Tibial nerve (tissue), 4 donors: ENCODE measurements at regions not wholly inside any gene's neighbourhood (a gene's known extent, or its start where the extent isn't known, plus 50 kb on each side); places are given as distances from the start of the nearest gene placed in this dataset.
"Not testable (repeated sequence)": the region's sequence is repeated elsewhere in the genome, so short reads cannot be mapped to it uniquely, and the experiment has no call there.

Source experiments
- DNase-seq, 2 donors: peaks; one replicate each; pipeline ENCODE4 v3.0.0-alpha.2; 2019; ENCODE audit warnings: low spot score in 2 of 2
- H3K27ac ChIP-seq, 4 donors: fragments of 200-600 bp; sonication (generic) in 3 of 4; one replicate each; pipeline ENCODE4 v1.5.1; 2017 to 2019; ENCODE audit warnings: mild to moderate bottlenecking in 1 of 4
- H3K27me3 ChIP-seq, 2 donors: fragments of 200-600 bp; sonication (generic) in 1 of 2; one replicate each; pipeline versions ENCODE4 v1.5.1 to v1.6.0; 2017 to 2019
- H3K36me3 ChIP-seq, 3 donors: fragments of 200-600 bp; sonication (generic); one replicate each; pipeline ENCODE4 v1.5.1; 2018 to 2019
- H3K4me1 ChIP-seq, 4 donors: fragments of 200-600 bp; sonication (generic) in 3 of 4; one replicate each; pipeline ENCODE4 v1.5.1; 2017 to 2019
- H3K4me3 ChIP-seq, 4 donors: fragments of 200-600 bp; sonication (generic) in 3 of 4; one replicate each; pipeline ENCODE4 v1.5.1; 2017 to 2019; ENCODE audit warnings: mild to moderate bottlenecking in 1 of 4, moderate library complexity in 1 of 4
- H3K9me3 ChIP-seq, 4 donors: fragments of 200-600 bp; sonication (generic) in 3 of 4; one replicate each; pipeline ENCODE4 v1.5.1; 2017 to 2019
- EP300 ChIP-seq, 2 donors: sonication (generic); formaldehyde crosslinking; IDR thresholded peaks; one replicate each; pipeline ENCODE4 v1.6.1; 2017; ENCODE audit warnings: antibody characterized with exemption in 2 of 2, mild to moderate bottlenecking in 1 of 2
- POLR2A ChIP-seq, 2 donors: fragments of 450-650 bp; IDR thresholded peaks; one replicate each; pipeline ENCODE4 v1.6.1; 2017; ENCODE audit warnings: antibody characterized with exemption in 2 of 2, mild to moderate bottlenecking in 2 of 2, moderate library complexity in 2 of 2
- WGBS, 2 donors: methylation state at CpG; one replicate each; pipeline ENCODE4 v1.1.5; 2018; 5-methylcytosine and 5-hydroxymethylcytosine counted together
- TF ChIP-seq, protein P1 (sequence below), 5 experiments: fragments of 200-600 bp in 3 of 5; fragments of 450-650 bp in 2 of 5; sonication (generic) in 3 of 5; IDR thresholded peaks; one replicate each; pipeline ENCODE4 v1.5.1; 2016 to 2019; ENCODE audit warnings: antibody characterized with exemption in 5 of 5, mild to moderate bottlenecking in 3 of 5, moderate library complexity in 2 of 5

DNA sequence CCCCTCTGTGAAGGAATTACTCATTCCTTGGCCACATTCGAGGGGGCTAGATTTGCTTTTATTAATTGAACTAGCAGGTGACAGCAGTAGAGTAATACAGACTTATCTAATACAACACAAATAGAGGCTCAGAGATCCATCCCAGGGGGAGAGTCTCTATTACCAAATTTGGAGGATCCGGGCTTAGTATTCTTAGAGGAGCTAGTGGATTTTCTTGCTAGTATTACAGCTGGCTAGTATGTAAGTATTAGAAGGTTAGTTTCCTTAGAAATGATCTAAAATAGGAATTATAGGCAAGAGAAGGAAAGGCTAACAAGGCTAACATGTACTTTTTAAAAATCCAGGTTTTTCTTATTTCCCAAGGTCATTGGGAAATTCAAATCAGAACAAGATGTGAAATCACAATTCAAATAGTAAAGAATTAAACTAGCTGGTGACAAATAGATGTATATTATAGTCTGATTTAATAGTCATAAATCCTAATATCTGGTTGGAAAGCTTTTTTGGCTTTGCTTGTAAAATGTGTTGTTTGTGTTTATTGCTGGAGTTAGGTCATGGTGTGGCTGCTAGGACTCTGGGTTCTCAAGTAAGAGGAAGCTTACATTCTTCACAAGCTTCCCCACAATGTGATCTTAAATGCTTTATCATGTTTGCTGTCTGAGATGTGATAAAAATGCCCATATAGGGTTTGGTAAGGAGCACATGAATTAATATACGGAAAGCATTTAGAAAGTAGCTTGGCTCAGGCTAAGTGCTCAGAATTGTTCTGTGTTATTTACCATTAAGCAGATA is 160.4 kb upstream of the MPDZ start:
- no peak overlapping the region for H3K27ac ChIP-seq
- peaks cover 0 to 15% (median 0%) of the 10 kb centered on the region in 4 donors for H3K4me1 ChIP-seq
- no peak for DNase-seq
- no peak overlapping the region for H3K4me3 ChIP-seq
- TF ChIP-seq EP300 (IDR thresholded peaks at IDR 0.05): no peak
- TF ChIP-seq POLR2A (IDR thresholded peaks at IDR 0.05): no peak
- TF ChIP-seq, protein P1, sequence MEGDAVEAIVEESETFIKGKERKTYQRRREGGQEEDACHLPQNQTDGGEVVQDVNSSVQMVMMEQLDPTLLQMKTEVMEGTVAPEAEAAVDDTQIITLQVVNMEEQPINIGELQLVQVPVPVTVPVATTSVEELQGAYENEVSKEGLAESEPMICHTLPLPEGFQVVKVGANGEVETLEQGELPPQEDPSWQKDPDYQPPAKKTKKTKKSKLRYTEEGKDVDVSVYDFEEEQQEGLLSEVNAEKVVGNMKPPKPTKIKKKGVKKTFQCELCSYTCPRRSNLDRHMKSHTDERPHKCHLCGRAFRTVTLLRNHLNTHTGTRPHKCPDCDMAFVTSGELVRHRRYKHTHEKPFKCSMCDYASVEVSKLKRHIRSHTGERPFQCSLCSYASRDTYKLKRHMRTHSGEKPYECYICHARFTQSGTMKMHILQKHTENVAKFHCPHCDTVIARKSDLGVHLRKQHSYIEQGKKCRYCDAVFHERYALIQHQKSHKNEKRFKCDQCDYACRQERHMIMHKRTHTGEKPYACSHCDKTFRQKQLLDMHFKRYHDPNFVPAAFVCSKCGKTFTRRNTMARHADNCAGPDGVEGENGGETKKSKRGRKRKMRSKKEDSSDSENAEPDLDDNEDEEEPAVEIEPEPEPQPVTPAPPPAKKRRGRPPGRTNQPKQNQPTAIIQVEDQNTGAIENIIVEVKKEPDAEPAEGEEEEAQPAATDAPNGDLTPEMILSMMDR (IDR thresholded peaks at IDR 0.05): no peak
- no peaks in the 10 kb centered on the region for H3K36me3 ChIP-seq
- no peaks in the 10 kb centered on the region for H3K27me3 ChIP-seq
- H3K9me3 ChIP-seq: no peaks in the 10 kb centered on the region
- 85 to 93% methylated on average over 3 of the region's 3 CpGs for WGBS, 2 donors

DNA sequence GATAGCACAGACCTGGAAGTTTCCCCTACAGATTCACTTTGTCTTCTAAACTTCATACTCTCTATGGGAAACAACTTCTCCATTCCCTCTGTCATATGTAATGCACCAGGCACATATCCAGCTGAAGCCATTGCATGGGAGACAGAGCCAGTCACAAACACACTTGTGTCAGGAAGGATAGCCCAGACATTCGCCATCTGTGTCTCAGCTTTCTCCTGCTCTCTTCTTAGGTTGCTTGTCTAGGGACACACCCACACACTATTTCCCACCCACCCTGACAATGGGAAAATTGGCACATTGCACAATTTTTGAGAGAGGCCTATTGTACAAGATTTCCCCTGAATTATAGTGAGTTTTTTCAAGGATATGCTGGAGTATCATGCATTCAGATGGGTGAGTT is 158.4 kb upstream of the MPDZ start:
- no peak for DNase-seq
- WGBS, 2 donors: 54 to 59% methylated on average over 1 of the region's 1 CpG
- H3K27ac ChIP-seq: no peak overlapping the region
- H3K36me3 ChIP-seq: no peaks in the 10 kb centered on the region
- peaks cover 0 to under 1% (median 0%) of the 10 kb centered on the region in 4 donors for H3K4me1 ChIP-seq
- TF ChIP-seq POLR2A (IDR thresholded peaks at IDR 0.05): no peak
- no peak for TF ChIP-seq EP300 (IDR thresholded peaks at IDR 0.05)
- TF ChIP-seq, protein P1 (IDR thresholded peaks at IDR 0.05): no peak
- no peak overlapping the region for H3K4me3 ChIP-seq
- H3K9me3 ChIP-seq: no peaks in the 10 kb centered on the region
- no peaks in the 10 kb centered on the region for H3K27me3 ChIP-seq

DNA sequence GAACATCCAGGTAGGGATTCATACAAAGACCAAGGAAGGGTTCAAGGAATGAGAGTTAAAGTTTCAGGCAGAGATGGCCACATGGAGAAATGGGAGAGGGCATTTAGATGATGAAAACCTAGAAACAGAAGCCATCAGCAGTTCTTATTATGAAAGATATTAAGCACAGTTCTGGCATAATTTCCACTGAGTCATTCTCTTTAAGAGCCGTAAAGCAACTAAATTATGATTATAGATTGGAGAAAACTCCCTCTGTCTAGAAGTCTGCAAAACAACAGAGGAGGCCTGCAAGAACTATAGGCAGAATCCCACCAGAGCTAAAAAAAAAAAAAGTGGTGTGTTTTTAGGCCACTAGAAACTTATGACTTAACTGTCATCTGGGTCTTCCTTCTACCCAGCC is 157.1 kb upstream of the MPDZ start:
- no peaks in the 10 kb centered on the region for H3K9me3 ChIP-seq
- DNase-seq: no peak
- H3K27me3 ChIP-seq: no peaks in the 10 kb centered on the region
- H3K4me3 ChIP-seq: no peak overlapping the region
- no peaks in the 10 kb centered on the region for H3K36me3 ChIP-seq
- TF ChIP-seq POLR2A (IDR thresholded peaks at IDR 0.05) (no peak), EP300 (IDR thresholded peaks at IDR 0.05) (no peak)
- TF ChIP-seq, protein P1 (IDR thresholded peaks at IDR 0.05): no peak
- H3K4me1 ChIP-seq: no peaks in the 10 kb centered on the region
- H3K27ac ChIP-seq: no peak overlapping the region
- WGBS, 2 donors: 69 to 74% methylated on average over 1 of the region's 1 CpG

DNA sequence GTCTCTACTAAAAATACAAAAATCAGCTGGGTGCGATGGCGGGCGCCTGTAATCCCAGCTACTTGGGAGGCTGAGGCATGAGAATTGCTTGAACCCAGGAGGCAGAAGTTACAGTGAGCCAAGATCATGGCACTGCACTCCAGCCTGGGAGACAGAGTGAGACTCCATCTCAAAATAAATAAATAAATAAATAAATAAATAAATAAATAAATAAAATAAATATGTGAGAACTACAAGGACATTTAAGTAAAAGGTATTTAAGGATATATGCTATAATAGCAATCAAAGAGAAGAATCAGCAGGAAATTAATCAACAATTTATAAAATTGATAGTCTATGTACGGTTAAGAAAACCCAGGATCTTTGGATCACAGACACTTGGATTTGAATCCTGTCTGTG is 154.0 kb upstream of the MPDZ start:
- DNase-seq: not testable (repeated sequence)
- 95 to 99% methylated on average over 4 of the region's 4 CpGs for WGBS, 2 donors

DNA sequence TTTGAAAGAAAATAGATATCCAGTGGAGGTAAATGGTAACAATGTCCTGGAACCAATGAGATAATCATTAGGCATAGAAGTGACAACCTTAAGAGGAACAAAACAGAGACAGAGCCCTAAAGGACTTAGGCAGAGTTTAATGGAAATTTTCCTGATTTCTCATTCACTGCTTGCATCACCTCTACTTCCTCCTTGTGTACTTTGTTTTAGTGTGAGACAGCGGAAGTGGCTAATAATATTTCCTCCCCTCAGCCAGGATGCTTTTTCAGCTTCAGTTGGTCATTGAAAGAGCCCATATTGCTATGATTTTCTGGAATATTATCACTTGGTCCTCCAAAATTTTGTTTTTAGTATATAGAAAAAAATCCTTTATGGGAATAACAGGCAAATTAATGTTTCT is 153.4 kb upstream of the MPDZ start:
- TF ChIP-seq POLR2A (IDR thresholded peaks at IDR 0.05) (no peak), EP300 (IDR thresholded peaks at IDR 0.05) (no peak)
- TF ChIP-seq, protein P1 (IDR thresholded peaks at IDR 0.05): no peak
- Histone ChIP-seq H3K27me3 (no peaks in the 10 kb centered on the region), H3K4me3 (no peak overlapping the region), H3K4me1 (no peaks in the 10 kb centered on the region), H3K36me3 (no peaks in the 10 kb centered on the region), H3K9me3 (no peaks in the 10 kb centered on the region), H3K27ac (no peak overlapping the region)
- DNase-seq: no peak
- 80 to 94% methylated on average over 1 of the region's 1 CpG for WGBS, 2 donors

More for the DNA sequence above, 154.0 kb upstream of the MPDZ start:
- not testable (repeated sequence) for H3K4me1 ChIP-seq, H3K27ac ChIP-seq, H3K4me3 ChIP-seq, H3K36me3 ChIP-seq, H3K27me3 ChIP-seq, H3K9me3 ChIP-seq
